ENCODE measurements at regions not wholly inside any gene's neighbourhood (a gene's known extent, or its start where the extent isn't known, plus 50 kb on each side); places are given as distances from the start of the nearest gene placed in this dataset.

DNA sequence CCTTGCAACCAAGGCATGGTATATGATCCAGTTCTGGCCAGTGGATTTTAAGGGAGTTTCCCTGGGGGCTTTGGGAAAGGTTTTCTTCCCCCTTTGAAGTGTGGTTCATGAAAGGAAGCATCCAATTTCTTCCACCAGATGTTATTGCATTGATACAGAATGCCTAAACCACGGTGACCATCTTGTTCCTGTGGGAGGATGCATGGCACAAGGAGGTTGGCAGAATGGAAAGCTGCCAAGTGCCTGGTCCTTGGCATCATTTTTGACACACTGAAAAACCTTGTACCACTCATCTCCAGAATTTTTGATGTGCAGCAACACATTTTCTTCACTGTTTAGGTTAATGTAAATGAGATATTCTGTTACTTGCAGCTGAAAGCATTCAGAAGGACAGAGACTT, 55.2 kb upstream of the CXCR4 start:
- ATAC-seq (no peak), DNase-seq (no peak)
- Histone ChIP-seq H3K27ac (ENCODE audit: low read length) (no peak overlapping the region), H3K27me3 (ENCODE audit: control insufficient read depth, insufficient read depth, low read length) (no peaks in the 10 kb centered on the region), H3K4me1 (ENCODE audit: control insufficient read depth, insufficient read depth, low read length) (no peaks in the 10 kb centered on the region), H3K4me3 (ENCODE audit: low read length) (no peak overlapping the region), H3K36me3 (ENCODE audit: control insufficient read depth, insufficient read depth, low read length) (no peaks in the 10 kb centered on the region), H3K9me3 (ENCODE audit: control insufficient read depth, insufficient read depth, low read length) (no peaks in the 10 kb centered on the region)
- Mint-ChIP-seq H3K27ac (no peak overlapping the region), H3K4me3 (no peak overlapping the region), H3K27me3 (ENCODE audit: low read depth in 2 of 2) (peaks cover 0 to 5% of the 10 kb centered on the region in 2 donors), H3K4me1 (peaks cover 0 to 10% of the 10 kb centered on the region in 2 donors), H3K36me3 (no peaks in the 10 kb centered on the region), H3K9me3 (peaks cover 0 to 2% of the 10 kb centered on the region in 2 donors)
- WGBS (ENCODE audit: insufficient coverage) = 42% methylated on average over 1 of the region's 1 CpG
- TF ChIP-seq CTCF (IDR thresholded peaks at IDR 0.05) = no peak
- intact Hi-C loops (cut with micrococcal nuclease) = no loop called here

DNA sequence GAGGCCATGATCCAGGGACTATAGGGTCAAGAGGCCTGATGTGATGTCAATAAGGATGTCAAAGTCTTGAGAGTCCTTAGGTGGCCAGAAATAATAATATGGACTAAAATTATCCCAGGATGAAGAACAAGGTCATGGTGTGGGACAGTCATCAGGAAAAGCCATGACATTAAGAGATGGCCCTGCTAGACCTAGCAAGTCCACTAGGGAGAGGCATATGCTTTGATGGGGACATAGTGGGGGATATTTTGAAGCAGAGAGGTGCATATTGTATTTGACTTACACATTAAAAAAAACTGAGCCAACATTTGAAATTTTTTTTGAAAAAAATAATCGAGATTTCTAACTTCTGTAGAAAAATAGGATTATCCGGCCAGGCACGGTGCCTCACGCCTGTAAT, 53.3 kb upstream of the CXCR4 start:
- Histone ChIP-seq H3K27ac (ENCODE audit: low read length) (no peak overlapping the region), H3K4me3 (ENCODE audit: low read length) (no peak overlapping the region), H3K9me3 (ENCODE audit: control insufficient read depth, insufficient read depth, low read length) (no peaks in the 10 kb centered on the region), H3K4me1 (ENCODE audit: control insufficient read depth, insufficient read depth, low read length) (no peaks in the 10 kb centered on the region), H3K36me3 (ENCODE audit: control insufficient read depth, insufficient read depth, low read length) (no peaks in the 10 kb centered on the region), H3K27me3 (ENCODE audit: control insufficient read depth, insufficient read depth, low read length) (no peaks in the 10 kb centered on the region)
- Mint-ChIP-seq H3K9me3 (peaks cover 0 to 2% of the 10 kb centered on the region in 2 donors), H3K4me3 (no peak overlapping the region), H3K36me3 (no peaks in the 10 kb centered on the region), H3K4me1 (peaks cover 0 to 10% of the 10 kb centered on the region in 2 donors), H3K27ac (peak overlapping the region in 1 of 2 donors; percentile 57), H3K27me3 (ENCODE audit: low read depth in 2 of 2) (peaks cover 0 to 7% of the 10 kb centered on the region in 2 donors)
- intact Hi-C loops (cut with micrococcal nuclease) = no loop called here
- 100% methylated on average over 4 of the region's 4 CpGs for WGBS (ENCODE audit: insufficient coverage)
- no peak for TF ChIP-seq CTCF (IDR thresholded peaks at IDR 0.05)
- ATAC-seq = peak in 1 of 3 donors; percentile 37
- no peak for DNase-seq

DNA sequence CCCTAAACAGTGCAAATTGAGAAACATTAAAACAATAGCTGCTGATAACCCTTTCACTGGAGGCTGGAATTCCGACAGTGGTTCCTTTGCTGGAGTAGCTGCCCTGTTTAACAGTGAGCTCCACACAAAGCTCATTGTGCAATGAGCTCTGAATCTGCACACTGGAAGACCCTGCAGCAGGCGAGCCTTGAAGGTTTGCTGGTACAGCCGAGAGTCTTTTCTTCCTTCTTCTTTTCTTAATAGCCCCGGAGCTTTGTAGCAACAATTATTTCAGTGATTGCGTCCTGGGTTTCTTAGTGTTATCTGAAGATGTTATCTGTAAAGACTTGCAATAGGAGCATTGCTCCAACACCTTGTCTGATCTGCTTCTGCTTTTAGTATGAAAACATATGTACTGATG, 50.8 kb upstream of the CXCR4 start:
- Histone ChIP-seq H3K36me3 (ENCODE audit: control insufficient read depth, insufficient read depth, low read length) (no peaks in the 10 kb centered on the region), H3K4me1 (ENCODE audit: control insufficient read depth, insufficient read depth, low read length) (no peaks in the 10 kb centered on the region), H3K27ac (ENCODE audit: low read length) (no peak overlapping the region), H3K9me3 (ENCODE audit: control insufficient read depth, insufficient read depth, low read length) (no peaks in the 10 kb centered on the region), H3K27me3 (ENCODE audit: control insufficient read depth, insufficient read depth, low read length) (no peaks in the 10 kb centered on the region), H3K4me3 (ENCODE audit: low read length) (no peak overlapping the region)
- Mint-ChIP-seq H3K27me3 (ENCODE audit: low read depth in 2 of 2) (peaks cover 0 to 7% of the 10 kb centered on the region in 2 donors), H3K9me3 (peaks cover 0 to 2% of the 10 kb centered on the region in 2 donors), H3K36me3 (no peaks in the 10 kb centered on the region), H3K4me3 (no peak overlapping the region), H3K27ac (no peak overlapping the region), H3K4me1 (peaks cover 0 to 5% of the 10 kb centered on the region in 2 donors)
- DNase-seq = no peak
- intact Hi-C loops (cut with micrococcal nuclease) = no loop called here
- WGBS (ENCODE audit: insufficient coverage) = 67% methylated on average over 3 of the region's 5 CpGs
- TF ChIP-seq CTCF (IDR thresholded peaks at IDR 0.05) = no peak
- peak in 1 of 3 donors; percentile 44 for ATAC-seq

DNA sequence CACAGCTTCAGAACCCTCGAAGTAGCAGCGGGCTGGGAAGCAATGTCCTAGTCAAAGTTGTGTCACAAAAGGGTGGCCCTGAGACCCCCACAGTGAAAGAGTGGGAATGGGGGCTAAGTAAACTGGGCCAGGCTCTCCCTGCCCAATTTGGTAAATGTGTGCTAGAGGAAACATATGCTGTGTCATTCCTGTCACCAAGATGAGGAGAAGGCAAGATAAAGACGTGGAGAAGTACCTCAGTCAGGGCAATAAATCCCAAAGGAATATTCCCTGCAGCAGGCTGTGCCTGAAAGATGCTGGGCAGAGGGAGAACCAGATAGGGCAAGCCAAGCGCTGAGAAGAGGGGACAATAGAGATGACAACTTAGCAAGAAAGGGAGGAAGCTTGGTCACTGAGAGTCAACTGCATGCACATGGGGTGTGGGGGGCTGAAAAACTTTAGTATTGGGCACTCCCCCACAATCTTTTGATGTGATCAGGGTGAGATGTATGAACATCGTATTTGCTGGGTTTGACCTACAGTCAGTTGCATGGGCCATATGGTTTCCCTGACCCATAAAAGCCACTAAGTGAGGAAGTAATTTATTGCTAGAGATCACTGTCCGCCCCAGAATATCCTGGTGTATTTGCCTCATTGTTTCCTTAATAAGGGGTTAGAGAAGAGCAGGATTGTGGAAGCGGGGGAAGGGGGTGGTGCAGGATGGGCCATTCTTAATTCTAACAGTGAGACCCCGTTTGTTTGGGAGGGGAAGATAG, 49.9 kb upstream of the CXCR4 start:
- DNase-seq (no peak), ATAC-seq (no peak)
- intact Hi-C loops (cut with micrococcal nuclease) = no loop called here
- Histone ChIP-seq H3K4me1 (ENCODE audit: control insufficient read depth, insufficient read depth, low read length) (no peaks in the 10 kb centered on the region), H3K9me3 (ENCODE audit: control insufficient read depth, insufficient read depth, low read length) (no peaks in the 10 kb centered on the region), H3K27me3 (ENCODE audit: control insufficient read depth, insufficient read depth, low read length) (no peaks in the 10 kb centered on the region), H3K4me3 (ENCODE audit: low read length) (no peak overlapping the region), H3K36me3 (ENCODE audit: control insufficient read depth, insufficient read depth, low read length) (no peaks in the 10 kb centered on the region), H3K27ac (ENCODE audit: low read length) (no peak overlapping the region)
- peaks cover 0 to 2% of the 10 kb centered on the region in 2 donors for H3K9me3 Mint-ChIP-seq
- H3K4me3 Mint-ChIP-seq = no peak overlapping the region
- H3K36me3 Mint-ChIP-seq = no peaks in the 10 kb centered on the region
- WGBS (ENCODE audit: insufficient coverage) = 72% methylated on average over 8 of the region's 8 CpGs
- peaks cover 0 to 7% of the 10 kb centered on the region in 2 donors for H3K27me3 Mint-ChIP-seq (ENCODE audit: low read depth in 2 of 2)
- no peak for TF ChIP-seq CTCF (IDR thresholded peaks at IDR 0.05)
- H3K27ac Mint-ChIP-seq = no peak overlapping the region
- H3K4me1 Mint-ChIP-seq = peaks cover 3 to 8% of the 10 kb centered on the region in 2 donors
